C1 segment of cervical spinal cord (tissue), 14 donors: ENCODE measurements at regions not wholly inside any gene's neighbourhood (a gene's known extent, or its start where the extent isn't known, plus 50 kb on each side); places are given as distances from the start of the nearest gene placed in this dataset.
"Not testable (repeated sequence)": the region's sequence is repeated elsewhere in the genome, so short reads cannot be mapped to it uniquely, and the experiment has no call there.

Experiments
- DNase-seq, 14 donors: peaks; one replicate each; lab custom pipeline; 2025; lab: John Stamatoyannopoulos, UW

DNA sequence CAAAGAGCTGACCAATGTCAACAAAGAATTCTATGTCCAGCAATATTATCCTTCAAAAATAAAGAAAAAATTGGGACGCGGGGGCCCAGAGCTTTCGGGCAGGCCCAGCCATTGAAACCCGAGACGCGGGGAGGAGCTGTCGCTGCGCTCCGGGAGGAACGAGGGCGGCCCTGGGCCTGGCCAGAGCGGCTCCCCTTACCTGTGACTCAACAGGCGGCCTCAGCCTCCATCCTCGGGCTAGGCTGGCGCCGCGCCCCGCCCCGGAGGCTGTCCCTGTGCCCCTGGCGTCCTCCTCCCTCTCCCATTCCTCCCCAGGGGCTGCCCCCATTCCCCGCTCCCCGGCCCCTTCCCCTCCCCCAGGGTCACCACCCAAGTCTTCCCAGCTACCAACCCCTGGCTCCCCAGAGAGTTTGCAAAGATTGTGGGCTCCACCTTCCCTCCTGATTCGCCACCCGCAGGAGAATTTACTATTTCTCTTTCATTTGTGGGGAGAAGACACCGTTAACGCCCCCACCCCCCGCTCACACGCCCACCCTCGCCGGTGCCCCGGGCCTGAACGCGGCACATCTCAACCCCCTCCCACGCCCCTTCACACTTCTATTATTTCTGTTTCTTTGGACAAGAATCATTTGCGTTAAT, 127.9 kb downstream of the ARRDC4 start:
- DNase-seq, result not testable (repeated sequence)

DNA sequence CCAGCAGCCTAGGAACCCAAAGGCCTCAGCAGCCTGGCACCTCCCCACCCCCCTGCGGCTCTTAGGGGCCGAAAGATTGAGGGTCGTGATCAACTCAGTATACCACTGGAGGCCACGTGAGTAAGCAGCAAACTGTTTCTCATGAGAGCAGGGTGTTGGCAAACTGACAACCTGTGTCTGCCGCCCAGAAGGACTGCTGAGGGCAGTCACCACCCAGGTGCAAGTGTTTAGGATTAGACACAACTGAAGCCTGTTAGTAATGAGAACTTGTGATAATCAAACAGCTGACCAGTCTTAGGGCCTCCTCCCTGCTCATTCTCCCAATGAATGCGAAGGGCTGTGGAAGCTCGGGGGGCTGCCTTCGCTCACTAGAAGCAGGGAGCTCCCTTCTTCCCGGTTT, 128.8 kb downstream of the ARRDC4 start:
- DNase-seq, result not testable (repeated sequence)

DNA sequence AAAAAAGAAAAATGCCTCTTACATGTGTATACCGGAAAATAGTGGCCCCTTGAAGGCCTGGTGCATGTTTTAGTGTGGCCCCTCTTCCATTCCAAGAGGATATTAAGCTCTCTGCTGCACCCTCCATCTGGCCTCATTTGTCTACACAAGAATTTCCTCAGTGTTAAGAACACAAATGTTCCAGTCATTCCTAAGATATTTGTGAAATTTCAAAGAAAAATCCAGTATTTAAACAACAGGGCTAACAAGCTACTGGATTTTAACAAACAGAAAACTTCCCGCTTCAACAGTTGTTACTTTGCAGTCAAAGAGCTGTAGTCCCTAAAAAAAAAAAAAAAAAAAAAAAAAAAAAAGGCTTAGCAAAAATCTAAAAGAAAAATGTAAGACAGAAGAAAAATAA, 137.5 kb downstream of the ARRDC4 start:
- not testable (repeated sequence) for DNase-seq

DNA sequence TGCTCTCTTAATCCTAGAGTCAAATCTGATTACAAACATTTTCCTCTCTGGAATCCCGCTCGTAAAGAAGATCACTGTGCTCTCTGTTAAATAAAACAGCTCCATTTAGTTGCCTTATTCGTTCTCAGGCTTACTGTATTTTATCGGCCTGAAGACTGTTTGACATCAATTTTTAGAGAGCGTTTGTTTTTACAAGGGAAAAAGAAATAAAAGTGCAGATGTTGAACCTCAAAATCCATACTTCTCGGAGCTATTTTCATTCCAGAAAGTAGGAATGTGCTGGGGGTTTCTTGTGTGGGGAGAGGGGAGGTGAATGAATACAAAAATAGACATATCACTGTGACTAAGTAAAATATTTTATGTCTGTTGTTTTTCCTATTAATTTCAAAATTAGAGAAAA, 140.1 kb downstream of the ARRDC4 start:
- DNase-seq, result not testable (repeated sequence)

DNA sequence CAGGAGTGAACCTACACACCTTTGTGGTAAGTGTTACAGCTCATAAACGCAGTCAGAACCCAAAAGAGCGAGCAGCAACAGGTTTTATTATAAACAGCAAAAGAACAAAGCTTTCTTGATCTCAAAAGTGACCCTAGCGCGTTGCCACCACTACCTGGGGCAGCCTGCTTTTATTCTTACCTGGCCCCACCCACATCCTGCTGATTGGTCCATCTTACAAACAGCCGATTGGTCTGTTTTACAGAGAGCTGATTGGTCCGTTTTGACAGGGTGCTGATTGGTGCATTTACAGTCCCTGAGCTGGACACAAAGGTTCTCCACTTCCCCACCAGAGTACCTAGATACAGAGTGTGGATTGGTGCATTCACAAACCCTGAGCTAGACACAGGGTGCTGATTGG, 143.1 kb downstream of the ARRDC4 start:
- DNase-seq, result no peak

DNA sequence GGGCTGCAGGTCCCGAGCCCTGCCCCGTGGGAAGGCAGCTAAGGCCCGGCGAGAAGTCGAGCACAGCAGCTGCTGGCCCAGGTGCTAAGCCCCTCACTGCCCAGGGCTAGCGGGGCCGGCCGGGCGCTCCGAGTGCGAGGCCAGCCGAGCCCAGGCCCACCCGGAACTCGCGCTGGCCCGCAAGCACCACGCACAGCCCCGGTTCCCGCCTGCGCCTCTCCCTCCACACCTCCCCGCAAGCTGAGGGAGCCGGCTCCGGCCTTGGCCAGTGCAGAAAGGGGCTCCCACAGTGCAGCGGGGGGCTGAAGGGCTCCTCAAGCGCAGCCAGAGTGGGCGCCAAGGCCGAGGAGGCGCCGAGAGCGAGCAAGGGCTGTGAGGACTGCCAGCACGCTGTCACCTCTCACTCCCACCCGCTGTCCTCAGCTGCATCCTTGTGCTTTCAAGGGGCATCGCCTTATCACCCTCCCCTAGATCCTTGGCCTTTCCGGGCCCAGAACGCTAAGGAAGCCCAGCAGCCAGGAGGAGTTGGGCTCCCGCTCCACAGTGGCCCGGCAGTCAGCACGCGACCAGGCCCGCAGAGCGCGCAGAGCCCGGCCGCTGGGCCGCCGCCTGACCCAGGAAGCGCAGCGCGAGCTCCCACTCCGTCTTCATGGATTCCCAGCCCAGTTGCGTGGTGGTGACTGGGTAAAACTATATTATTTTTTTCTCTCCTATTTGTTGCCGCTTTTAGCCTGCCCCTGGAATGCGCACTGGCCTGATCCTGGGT, 144.1 kb downstream of the ARRDC4 start:
- DNase-seq, result not testable (repeated sequence)

DNA sequence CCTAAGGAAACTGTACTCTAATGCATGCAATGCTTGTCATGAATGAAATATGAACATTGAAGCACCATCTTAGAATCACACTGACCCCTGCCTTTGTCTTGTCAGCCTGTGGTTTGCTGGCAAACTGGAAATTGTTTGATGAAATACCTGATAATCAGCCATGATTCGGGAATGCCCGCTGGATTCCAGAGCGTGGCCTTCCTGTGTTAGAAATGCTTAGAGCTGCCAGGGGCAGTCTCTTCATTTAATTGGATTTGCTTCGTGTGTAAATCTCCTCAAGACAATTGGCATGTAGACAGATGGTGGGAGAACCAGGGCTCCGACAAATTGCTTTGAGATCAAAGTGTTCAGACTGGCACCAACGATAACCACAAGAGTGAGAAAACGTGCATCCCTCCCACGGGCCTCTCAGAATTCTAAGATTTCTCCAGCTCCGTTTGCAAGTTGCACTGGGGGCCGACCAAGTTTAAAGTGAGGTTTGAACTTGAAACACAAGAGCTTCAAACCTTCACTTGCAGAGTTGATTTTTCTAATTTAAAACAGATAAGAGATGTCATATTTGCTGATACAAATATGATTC, 146.2 kb downstream of the ARRDC4 start:
- not testable (repeated sequence) for DNase-seq

DNA sequence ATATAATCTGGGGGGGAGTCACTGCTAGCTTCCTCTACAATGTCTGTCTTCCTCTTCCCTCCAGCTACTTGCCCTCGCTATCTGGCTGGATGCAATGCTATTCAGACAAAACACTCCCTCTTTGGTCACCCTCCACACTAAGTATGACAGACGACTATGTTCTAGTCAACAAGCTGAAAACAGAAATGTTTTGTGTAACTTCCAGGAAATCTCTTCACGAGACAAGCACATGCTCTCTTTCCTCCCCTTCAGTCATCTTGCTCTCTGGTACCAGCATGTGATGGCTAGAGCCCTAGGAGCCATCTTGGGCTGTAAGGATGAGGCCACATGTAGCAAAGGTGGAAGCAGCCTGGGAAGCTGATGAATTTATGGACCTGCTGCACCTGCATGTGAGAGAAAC, 151.3 kb downstream of the ARRDC4 start:
- no peak for DNase-seq

DNA sequence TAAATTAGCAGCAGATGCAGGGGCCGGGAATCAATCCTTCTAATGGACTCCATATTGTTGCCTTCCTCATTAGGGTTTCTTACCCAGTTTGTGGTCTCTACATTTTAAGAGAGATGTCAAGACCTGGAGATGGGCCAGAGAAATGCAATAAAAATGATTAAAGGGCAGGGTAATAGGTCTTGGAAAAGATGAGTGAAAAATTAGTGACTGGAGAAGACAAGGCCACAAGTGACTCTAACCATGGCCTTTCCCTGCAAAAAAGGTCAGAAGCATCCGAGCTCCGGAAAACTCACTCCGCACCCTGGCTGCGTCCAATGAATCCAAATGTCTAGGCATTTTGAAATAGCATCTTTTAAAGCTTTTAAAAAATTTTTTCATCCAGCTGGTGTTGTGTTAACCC, 152.8 kb downstream of the ARRDC4 start:
- DNase-seq, result no peak

DNA sequence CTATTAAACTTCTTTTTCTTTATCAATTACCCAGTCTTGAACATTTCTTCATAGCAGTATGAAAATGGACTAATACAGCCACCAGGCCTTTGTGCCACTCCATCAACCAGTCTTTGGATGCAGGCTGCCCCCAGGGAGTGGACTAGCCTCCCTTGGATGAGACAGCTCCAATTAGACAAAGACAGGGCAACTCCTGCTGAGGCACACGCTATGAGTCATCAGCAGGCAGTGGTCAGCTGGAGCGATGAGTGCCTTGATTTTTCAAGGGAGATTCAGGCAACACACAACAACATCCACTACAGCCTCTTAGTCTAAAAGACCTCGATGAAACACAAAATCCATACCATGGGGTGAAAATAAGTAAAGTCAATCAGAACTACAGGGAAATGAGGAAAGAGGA, 160.1 kb downstream of the ARRDC4 start:
- no peak for DNase-seq

DNA sequence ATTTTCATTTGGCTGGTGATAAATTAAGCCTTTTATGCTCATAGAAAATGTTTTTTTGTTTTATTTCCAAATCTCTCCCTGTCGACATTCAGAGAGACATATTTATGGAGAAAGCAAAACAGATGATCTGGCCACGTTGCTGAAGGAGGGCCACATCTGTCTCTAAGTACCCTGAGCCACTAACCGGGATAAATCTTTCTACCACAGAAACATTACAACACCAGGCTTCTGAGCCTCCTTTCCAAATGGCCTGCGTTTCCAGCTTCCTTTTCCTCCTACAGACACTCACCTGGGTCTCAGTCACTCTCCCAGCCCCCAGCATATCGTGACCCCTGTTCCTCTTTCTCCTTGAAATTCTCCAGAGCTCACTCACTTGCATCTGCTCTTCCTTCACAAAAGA, 161.0 kb downstream of the ARRDC4 start:
- DNase-seq, result no peak

DNA sequence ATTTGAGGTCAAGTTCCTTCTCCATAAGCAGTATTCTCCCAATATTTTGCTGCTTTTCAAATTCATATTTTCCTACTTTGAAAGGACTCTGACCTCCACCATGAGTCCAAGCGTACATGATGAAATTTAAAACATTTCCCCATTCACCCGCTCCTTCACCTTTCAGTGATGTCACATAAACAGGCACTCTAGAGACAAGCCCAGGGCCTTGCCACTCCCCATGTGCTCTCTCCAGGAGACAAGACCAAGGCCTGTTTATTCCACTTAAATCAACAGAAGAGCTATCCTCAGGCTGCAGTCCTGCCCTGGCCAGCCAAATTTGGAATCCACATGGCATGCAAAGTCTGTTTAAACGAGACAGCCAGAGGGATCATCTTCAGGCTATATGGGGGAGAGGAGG, 161.5 kb downstream of the ARRDC4 start:
- DNase-seq, result no peak

DNA sequence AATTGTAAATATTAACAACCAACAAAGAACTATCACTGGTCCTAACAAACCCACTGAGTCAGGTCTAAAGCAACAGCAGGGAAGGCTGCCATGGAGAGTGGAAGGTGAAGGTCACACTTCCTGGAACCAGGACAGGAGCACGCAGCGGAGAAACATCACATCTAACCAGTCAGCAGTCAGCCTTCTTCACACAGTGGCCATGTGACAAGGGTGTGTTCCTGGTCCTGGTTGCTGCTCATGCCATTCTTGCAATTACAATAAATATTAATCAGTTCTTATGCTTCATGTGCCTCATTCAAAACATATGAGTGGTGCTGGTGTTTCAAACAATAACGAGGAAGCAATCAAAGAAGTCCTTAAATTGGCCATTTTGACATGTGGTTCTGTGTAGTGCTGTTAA, 162.8 kb downstream of the ARRDC4 start:
- DNase-seq, result no peak

DNA sequence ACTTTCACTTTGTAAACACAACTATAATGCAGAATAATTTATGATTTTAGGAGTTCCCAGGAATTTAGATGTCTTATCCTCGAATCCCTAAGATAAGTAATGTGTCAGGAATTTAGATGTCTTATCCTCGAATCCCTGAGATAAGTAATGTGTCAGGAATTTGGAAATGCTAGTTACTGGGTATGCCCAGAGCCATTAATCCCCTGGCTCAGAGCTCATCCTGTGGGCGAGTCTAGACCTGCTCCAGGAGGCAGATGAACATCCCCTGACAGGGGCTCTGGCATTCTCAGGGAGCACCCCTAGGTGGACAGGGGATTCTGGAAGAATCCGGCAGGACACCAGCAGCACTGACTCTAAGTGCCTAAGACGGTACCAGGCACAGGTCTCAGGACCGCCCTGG, 163.3 kb downstream of the ARRDC4 start:
- DNase-seq, result no peak

DNA sequence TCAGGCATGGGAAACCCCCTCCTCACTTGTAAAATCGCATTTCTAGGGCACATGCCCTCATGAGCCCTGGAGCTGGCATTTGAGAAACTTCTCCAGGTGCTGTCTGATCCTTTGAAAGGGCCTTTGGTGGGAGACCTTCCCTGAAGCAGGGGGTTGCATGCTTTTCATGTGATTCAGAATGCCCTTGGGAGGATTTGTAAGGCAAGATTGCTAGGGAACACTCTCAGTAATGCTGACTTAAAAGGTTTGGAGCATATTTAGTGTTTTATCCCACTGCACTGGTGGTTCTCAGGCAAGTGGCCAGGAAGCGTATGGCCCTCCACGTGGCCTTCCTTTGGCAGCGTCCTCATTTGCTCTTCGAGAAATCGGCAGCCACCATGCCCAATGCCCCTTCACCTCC, 164.1 kb downstream of the ARRDC4 start:
- no peak for DNase-seq

DNA sequence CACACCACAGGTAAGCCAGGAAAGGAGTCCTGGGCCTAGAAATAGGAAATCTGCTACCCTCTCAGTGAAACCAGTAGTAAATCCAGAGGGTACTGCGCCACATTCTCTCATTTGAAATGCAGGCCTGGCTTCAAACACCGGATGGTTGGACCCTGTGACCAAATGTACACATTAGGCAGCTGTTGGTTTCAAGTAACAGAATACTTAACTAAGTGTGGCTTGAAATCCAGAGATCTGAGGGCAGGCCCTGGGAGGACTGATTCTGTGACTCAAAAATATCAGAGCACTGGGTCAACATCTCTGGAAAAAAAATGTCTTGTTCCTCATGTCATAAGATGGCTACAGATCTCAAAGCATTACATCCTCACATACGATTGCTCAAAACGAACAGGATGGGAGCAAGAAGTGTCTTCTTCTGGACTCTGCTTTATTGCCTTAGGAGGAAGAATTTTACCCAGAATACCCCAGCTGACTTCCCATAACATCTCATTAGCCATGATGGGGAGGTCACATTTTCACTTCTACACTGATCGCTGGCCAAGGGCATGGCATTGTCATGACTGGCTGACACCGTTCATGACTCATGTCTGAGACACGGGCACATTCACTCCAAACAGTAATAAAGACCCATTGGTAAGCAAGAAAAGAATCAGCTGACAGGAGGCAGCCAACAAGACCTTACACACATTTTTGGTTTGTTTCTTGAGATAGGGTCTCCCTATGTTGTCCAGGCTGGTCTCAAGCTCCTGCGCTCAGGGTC, 166.0 kb downstream of the ARRDC4 start:
- no peak for DNase-seq

DNA sequence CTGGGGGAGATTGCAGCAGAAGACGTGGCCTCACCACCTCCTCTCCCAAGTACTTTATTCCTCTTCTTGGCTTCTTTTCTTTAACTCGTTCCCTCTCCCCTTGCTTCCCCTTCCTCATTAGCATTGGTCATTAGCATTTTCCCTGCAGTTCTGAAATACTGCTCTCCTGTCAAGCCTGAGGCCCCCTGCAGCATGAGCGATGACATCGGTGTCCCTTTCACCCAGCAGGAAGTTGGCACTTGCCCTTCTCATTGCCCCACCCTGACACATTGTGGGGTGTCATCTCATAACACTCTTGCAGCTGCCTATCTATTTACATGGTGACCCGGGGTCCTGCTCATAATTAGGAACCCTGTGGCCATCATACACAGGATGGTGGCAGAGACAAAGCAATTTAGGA, 167.1 kb downstream of the ARRDC4 start:
- DNase-seq, result no peak

DNA sequence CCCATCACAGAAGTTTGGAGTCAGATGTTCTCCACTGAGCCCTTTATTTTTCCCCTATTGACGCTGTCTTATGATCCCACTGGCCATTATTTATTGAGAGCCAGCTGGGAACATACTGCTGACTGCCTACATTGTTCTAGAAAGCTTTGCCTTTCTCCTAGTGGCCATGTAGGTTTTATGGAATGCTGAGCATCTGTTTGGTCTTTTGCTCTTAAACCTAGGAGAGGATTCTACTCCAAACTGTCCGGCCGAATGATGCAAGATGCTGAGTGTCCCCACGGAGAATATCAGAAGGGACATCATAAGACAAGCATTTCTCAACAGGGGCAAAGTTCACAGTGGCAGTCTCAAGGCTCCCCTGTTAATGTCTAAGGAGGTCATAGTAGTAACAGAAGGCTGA, 171.4 kb downstream of the ARRDC4 start:
- DNase-seq, result no peak

DNA sequence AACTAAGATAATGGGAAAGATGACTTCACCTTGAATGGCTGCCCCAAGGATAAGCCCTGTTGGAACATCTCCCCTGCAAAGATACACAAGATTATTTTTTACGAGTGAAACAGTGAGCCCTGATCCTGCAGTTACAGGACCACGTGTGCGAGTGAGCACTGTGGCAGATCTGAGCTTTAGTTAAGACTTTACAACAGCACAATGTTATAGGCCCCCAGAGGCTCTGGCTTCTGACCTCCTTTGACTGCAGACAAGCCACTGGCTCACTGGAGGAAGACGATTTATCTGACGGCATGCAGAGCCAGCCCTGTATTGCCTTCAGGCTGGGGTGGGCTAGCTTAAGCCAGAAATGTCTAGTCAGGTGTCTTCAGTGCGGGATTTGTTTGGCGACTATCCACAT, 174.4 kb downstream of the ARRDC4 start:
- DNase-seq, result no peak

DNA sequence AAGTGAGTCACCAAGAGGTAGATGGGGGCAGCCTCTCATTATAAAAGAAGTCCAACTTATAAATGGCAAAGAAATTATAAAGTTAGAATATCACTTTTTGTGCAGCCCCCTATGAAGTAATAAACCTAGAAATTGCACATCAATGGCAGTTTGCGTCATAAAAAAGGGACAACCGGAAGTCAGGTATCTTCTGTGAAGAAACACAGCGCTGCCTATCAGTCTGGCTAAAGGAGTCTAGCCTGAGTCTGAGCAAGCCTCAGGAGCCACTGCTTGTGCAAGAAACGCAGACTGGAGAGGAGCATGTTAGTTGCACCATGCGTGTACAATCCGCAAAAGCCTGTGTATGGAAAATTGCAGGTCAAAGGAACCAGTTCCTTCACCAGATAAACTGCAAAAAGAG, 178.4 kb downstream of the ARRDC4 start:
- DNase-seq, result no peak

DNA sequence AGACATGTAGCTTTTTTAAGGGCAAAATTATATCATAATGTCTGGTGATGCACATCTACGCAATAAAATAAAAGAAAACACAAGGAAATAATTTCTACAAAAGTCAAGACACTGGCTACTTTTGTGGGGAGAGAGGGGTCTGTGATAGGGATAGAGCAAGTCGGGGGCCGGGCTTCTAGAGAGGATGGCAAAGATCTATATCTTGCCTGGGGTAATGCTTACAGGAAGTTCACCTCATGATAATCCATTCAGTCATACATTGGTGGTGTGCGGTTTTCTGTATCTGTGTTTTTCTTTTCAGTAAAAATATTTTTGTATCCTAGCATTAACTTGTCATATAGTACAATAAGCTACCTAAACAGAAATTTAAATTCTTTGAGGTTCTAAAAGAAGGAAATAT, 178.8 kb downstream of the ARRDC4 start:
- no peak for DNase-seq

DNA sequence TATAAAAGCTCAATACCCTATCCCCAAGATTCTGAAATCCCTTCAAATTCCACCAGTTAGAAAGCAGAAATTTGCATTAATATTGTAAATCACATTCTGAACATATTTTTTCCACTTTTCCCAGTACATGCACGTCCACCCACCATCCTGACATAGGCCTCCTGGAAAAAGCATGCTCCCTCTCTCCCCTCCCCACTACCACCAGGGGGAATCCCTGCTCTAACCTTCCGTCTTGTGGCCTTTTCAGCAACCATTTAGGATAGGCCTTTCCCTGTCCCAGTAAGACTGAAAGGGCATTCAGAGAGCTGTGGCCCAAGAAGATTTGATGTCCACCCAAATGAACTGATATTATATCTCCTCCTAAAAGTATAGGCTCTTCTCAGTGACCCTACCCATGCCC, 182.1 kb downstream of the ARRDC4 start:
- DNase-seq, result no peak
